IMR-90 (cell line): ENCODE measurements at regions not wholly inside any gene's neighbourhood (a gene's known extent, or its start where the extent isn't known, plus 50 kb on each side); places are given as distances from the start of the nearest gene placed in this dataset.

Experiments
- BHLHE40 ChIP-seq: fragments of 150-350 bp; IDR thresholded peaks from 2 replicates; pipeline ENCODE4 v1.6.1; 2016; ENCODE audit warnings: mild to moderate bottlenecking, low read depth, low read length
- CEBPB ChIP-seq: IDR thresholded peaks from 2 replicates; pipeline ENCODE4 v1.6.1; 2012; ENCODE audit warnings: low read depth, low read length, improper control_type of control experiment
- CTCF ChIP-seq: conservative IDR thresholded peaks from 2 replicates; pipeline ENCODE4 v1.5.1; 2012; ENCODE audit warnings: mild to moderate bottlenecking, low read depth, low read length, improper control_type of control experiment
- POLR2A ChIP-seq: IDR thresholded peaks from 2 replicates; pipeline ENCODE4 v1.6.1; 2012; ENCODE audit warnings: mild to moderate bottlenecking, low read depth, low read length
- RAD21 ChIP-seq: IDR thresholded peaks from 2 replicates; pipeline ENCODE4 v1.6.1; 2012; ENCODE audit warnings: low read length, improper control_type of control experiment
- RCOR1 ChIP-seq: IDR thresholded peaks from 2 replicates; pipeline ENCODE4 v1.6.1; 2012; ENCODE audit warnings: mild to moderate bottlenecking, low read length, improper control_type of control experiment; ENCODE audit not compliant: insufficient replicate concordance

- TF ChIP-seq POLR2A (no peak), CTCF (no peak), BHLHE40 (no peak), RCOR1 (no peak), RAD21 (no peak), CEBPB (no peak)
Observed at GRCh38 chr10:123488436-123488835, 177.7 kb upstream of the GPR26 start.
